SKM-1 (cell line): ENCODE measurements at regions not wholly inside any gene's neighbourhood (a gene's known extent, or its start where the extent isn't known, plus 50 kb on each side); places are given as distances from the start of the nearest gene placed in this dataset.

Experiments
- DNase-seq: peaks from one replicate; lab custom pipeline; 2025; ENCODE audit not compliant: unreplicated experiment; lab: John Stamatoyannopoulos, UW

DNA sequence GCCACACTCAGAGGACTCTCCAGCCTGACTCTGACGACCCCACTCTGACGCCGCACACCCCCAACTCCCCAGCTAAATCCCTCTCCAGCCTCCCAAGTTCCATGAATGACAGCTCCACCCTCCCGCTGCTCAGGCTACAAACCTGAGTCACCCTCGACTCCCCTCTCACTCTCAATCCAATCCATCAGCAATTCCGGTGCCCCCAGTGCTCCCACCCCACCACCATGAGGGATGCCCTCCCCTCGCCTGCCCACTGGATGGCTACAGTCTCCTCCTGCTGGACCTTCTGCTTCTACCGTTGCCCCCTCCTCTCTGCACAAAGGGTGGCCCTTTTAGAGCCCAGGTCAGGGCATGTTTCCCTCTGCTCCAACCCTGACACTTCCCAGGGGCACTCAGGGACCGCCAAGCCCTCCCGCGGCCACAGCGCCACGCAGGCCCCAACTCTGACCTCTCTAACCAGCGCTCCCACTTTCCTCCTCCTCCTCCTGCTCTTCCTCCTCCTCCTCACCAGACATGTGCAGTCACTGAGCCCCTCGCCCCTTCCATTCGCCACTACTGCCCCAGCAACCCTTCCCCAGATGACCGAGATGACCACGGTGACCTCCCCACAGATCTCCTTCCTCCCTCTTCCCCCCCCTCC lies 69.5 kb upstream of the NUP50 start:
- no peak for DNase-seq

GRCh38 chr22:45094825-45095224 lies 68.9 kb upstream of the NUP50 start:
- DNase-seq: no peak

GRCh38 chr22:45096256-45096907 lies 67.3 kb upstream of the NUP50 start:
- peak; percentile 59 for DNase-seq

GRCh38 chr22:45097061-45097460 lies 66.7 kb upstream of the NUP50 start:
- DNase-seq: no peak

GRCh38 chr22:45098056-45098455 lies 65.7 kb upstream of the NUP50 start:
- DNase-seq: no peak

DNA sequence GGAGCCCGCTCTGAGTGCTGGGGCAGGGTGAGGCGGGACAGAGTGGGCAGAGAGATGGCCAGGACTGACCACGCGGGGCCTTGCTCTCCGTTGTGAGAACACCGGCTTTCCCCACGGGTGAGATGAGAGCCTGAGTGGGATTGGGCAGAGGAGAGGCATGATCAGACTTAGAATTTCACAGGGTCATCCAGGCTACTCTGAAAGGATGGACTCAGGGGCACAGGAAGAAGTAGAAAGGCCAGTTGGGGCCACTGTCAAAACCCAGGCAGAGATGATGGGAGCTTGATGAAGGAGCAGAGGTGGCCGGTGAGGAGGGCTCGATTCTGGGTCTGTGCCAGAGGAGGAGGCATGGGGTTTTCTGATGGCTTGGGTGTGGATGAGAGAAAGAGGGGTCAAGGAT lies 63.8 kb upstream of the NUP50 start:
- no peak for DNase-seq

DNA sequence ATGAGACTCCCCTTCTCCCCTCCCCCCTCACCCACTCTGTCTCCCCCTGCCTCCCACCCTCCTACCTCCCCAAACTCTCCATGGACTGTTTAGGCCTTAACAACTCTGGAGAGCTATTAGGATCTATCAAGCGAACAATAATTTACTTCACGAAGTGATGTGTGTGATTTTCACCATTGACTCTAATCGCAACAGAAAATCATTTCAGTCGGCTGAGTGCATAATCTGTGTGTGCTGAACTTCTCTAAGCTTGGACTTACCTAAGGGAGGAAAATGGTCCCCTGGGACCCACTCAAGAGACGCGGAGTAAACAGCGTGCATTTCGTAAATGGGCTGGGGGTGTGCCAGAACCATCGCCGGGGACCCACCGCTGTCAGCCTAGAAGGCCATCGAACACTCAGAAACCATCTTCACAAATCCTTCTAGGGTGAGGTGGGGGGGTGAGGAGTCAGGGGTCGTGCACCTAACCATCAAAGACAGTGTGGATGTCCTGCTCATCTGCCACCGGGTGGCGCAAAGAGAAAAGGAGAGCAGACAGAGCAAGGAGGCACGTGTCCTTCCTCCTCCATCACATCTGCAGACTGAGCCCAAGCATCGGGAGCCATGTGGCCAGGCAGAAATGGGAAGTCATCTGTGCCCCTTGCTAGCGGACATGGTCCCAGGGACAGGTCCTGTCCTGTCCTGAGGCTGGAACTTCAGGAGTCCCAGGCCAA lies 62.1 kb upstream of the NUP50 start:
- DNase-seq: peak; percentile 72

DNA sequence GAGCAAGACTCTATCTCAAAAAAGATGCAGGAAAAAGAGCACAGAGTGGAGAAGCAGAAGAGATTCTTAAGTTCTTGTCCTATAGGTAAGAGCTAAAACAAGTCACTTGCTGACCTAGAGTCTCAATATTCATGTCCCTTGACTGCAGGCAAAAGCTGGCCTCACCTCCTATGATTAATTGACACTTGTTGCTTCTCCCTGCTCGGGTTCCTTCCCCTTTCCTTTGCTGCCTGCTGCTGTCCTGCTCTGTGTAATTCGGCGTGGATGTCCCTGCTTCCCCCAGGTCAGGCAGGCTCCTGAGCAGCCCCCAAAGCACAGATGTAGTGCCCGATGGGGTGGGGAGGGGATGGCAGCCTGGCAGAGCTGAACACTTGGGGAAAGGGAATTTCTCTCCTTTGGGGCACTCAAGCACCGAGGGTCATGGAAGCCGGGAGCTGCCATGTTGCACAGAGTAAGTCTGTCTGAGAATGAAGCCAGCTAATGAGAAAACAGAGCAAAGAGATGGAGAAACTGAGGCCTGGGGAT lies 60.8 kb upstream of the NUP50 start:
- peak; percentile 22 for DNase-seq

DNA sequence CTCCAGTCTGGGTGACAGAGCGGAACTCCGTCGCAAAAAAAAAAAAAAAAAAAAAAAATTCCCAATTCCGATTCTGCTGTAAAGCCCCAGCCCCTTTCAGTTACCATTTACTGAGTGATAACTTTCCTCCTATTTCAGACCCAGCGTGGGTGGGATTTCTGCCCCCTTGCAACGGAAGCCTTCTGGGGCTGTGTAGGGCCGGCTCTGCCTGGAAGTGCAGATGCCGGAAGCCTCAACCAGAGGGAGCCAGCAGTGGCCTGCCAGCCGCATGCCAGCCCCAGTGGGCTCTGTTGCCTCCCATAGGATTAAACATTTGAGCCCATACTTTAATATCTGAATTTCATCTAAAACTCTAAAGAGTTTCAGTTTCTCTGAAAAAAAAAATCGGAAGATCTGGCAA lies 60.0 kb upstream of the NUP50 start:
- DNase-seq: no peak

- DNase-seq: no peak
Measured at GRCh38 chr22:45104313-45104712, 59.4 kb upstream of the NUP50 start.

GRCh38 chr22:45105281-45105702 lies 58.4 kb upstream of the NUP50 start:
- no peak for DNase-seq

GRCh38 chr22:45107671-45108070 lies 56.1 kb upstream of the NUP50 start:
- no peak for DNase-seq

DNA sequence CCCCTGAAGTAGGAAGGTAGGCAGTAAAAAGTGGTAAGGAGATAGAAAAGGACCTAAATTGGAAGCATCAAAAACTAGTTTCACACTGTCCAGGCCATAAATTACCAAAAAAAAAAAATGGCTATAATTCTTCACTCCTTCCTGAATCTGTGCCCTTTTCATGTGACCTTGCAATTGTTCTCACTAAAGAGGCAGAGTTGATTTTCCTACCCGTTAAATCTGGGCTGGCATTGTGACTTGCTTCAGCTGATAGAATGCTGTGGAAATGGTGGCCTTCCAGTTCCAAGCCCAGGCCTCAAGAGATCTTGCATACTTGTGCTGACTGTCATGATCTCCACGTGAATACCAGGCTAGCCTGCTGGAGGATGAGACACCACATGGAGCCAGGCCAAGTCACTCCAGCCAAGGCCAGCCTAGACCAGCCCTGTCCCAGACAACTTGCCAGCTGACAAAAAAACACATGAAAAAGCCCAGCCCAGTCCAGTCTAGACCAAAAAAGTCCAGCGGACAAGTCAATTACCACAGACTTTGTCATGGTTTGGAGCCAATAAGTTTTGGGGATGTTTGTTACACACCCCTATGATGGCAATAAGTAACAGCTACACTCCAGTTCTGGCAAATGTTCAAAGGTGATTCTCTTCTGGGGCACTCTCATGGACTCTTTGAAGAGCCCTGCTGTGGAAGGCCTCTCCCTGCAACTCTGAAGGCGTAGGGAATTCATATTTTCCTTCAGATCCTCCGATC lies 51.4 kb upstream of the NUP50 start:
- DNase-seq: no peak
